H1 (cell line): ENCODE measurements at regions not wholly inside any gene's neighbourhood (a gene's known extent, or its start where the extent isn't known, plus 50 kb on each side); places are given as distances from the start of the nearest gene placed in this dataset.

ENCODE experiments used
- CTCF ChIA-PET: fragments of 300-600 bp; sonication (Branson Sonifier 250); formaldehyde crosslinking; loops from one replicate; lab custom pipeline; 2021; ENCODE audit not compliant: partially characterized antibody; lab: Charles Lee
- POLR2A ChIA-PET: fragments of 300-600 bp; sonication (Branson Sonifier 250); formaldehyde crosslinking; loops from one replicate; lab custom pipeline; 2021; ENCODE audit warnings: inconsistent platforms; ENCODE audit not compliant: partially characterized antibody; lab: Charles Lee
- DNase-seq, 2 experiments: peaks; one replicate each; pipeline versions ENCODE4 v3.0.0 to v3.0.0-alpha.2; 2010 to 2022; ENCODE audit warnings: low spot score in 2 of 2, low read depth in 1 of 2, mixed read lengths in 1 of 2
- FAIRE-seq: peaks from 2 replicates; lab custom pipeline; 2011; peaks lifted over from hg19 to GRCh38; lab: Jason Lieb, UNC
- H2AFZ ChIP-seq: 2 replicates; pipeline ENCODE4 v1.8.1; 2012; ENCODE audit warnings: low read length, inconsistent platforms
- H2AK5ac ChIP-seq: 2 replicates; pipeline ENCODE4 v1.6.1; 2013; ENCODE audit warnings: low read depth, low read length
- H2BK120ac ChIP-seq: replicated peaks from 2 replicates; pipeline ENCODE3; 2013; ENCODE audit warnings: low read depth, low read length, inconsistent platforms
- H2BK12ac ChIP-seq: 2 replicates; pipeline ENCODE4 v1.6.1; 2013; ENCODE audit warnings: low read depth, low read length
- H2BK15ac ChIP-seq: 2 replicates; pipeline ENCODE4 v1.6.1; 2013; ENCODE audit warnings: low read length
- H2BK20ac ChIP-seq: 2 replicates; pipeline ENCODE4 v1.6.1; 2013; ENCODE audit warnings: low read length
- H2BK5ac ChIP-seq: 2 replicates; pipeline ENCODE4 v1.6.1; 2013; ENCODE audit warnings: low read depth, low read length
- H3K14ac ChIP-seq: 2 replicates; pipeline ENCODE4 v1.6.1; 2013; ENCODE audit warnings: inconsistent platforms; ENCODE audit not compliant: insufficient read length
- H3K18ac ChIP-seq: 2 replicates; pipeline ENCODE4 v1.6.1; 2013; ENCODE audit warnings: low read length; ENCODE audit errors: extremely low read depth
- H3K23ac ChIP-seq: 2 replicates; pipeline ENCODE4 v1.6.1; 2013; ENCODE audit warnings: inconsistent platforms; ENCODE audit not compliant: insufficient read length
- H3K23me2 ChIP-seq: 2 replicates; pipeline ENCODE4 v1.6.1; 2013; ENCODE audit warnings: low read depth, low read length
- H3K27ac ChIP-seq: 2 replicates; pipeline ENCODE4 v1.6.1; 2011; ENCODE audit warnings: low read depth, low read length, inconsistent platforms
- H3K27me3 ChIP-seq, 4 experiments: replicated peaks in 1 of 4; 1 replicate in 1 of 4; 2 replicates in 3 of 4; pipeline versions ENCODE4 v1.6.1 to v1.8.1; 2011 to 2013; ENCODE audit warnings: low read length in 3 of 4, mild to moderate bottlenecking in 3 of 4, inconsistent platforms in 2 of 4, mixed read lengths in 2 of 4, moderate library complexity in 1 of 4; ENCODE audit not compliant: control insufficient read depth in 3 of 4, insufficient read depth in 3 of 4; ENCODE audit errors: extremely low read depth in 1 of 4
- H3K36me3 ChIP-seq, 4 experiments: 2 replicates each; pipeline versions ENCODE4 v1.6.1 to v1.8.1; 2011 to 2013; ENCODE audit warnings: mild to moderate bottlenecking in 4 of 4, low read length in 3 of 4, moderate library complexity in 2 of 4, control low read depth in 1 of 4, inconsistent platforms in 1 of 4; ENCODE audit not compliant: insufficient read depth in 4 of 4, control insufficient read depth in 2 of 4
- H3K4ac ChIP-seq: replicated peaks from 2 replicates; pipeline ENCODE3; 2013; ENCODE audit warnings: low read length, low read depth, mixed read lengths, inconsistent platforms; ENCODE audit not compliant: insufficient read length
- H3K4me1 ChIP-seq, 4 experiments: replicated peaks in 1 of 4; 1 replicate in 1 of 4; 2 replicates in 3 of 4; pipeline versions ENCODE4 v1.6.1 to v1.8.1; 2011 to 2013; ENCODE audit warnings: low read length in 3 of 4, inconsistent platforms in 2 of 4, mixed read lengths in 1 of 4; ENCODE audit not compliant: insufficient read depth in 4 of 4, control insufficient read depth in 3 of 4
- H3K4me2 ChIP-seq, 2 experiments: 2 replicates each; pipeline versions ENCODE4 v1.6.1 to v1.8.1; 2011 to 2013; ENCODE audit warnings: low read depth in 2 of 2, low read length in 2 of 2, control low read depth in 1 of 2, inconsistent platforms in 1 of 2, mild to moderate bottlenecking in 1 of 2; ENCODE audit not compliant: insufficient read depth in 1 of 2
- H3K4me3 ChIP-seq, 4 experiments: fragments of 200-600, 300-600 bp in 1 of 4; sonication (generic), shearing (Covaris generic), sonication (Bioruptor Twin) in 1 of 4; 2 replicates each; pipeline versions ENCODE4 v1.5.1 to v1.8.1; 2011 to 2016; ENCODE audit warnings: low read length in 4 of 4, low read depth in 3 of 4, control low read depth in 2 of 4, inconsistent platforms in 2 of 4, mild to moderate bottlenecking in 2 of 4, mixed read lengths in 1 of 4, moderate library complexity in 1 of 4; ENCODE audit not compliant: insufficient read depth in 2 of 4; ENCODE audit errors: extremely low read depth in 1 of 4
- H3K56ac ChIP-seq: replicated peaks from 2 replicates; pipeline ENCODE3; 2013; ENCODE audit warnings: low read depth, mild to moderate bottlenecking, mixed read lengths, low read length, inconsistent platforms; ENCODE audit not compliant: insufficient read length
- H3K79me1 ChIP-seq: 2 replicates; pipeline ENCODE4 v1.6.1; 2013; ENCODE audit warnings: low read depth, low read length, control low read depth
- H3K79me2 ChIP-seq, 2 experiments: 2 replicates each; pipeline versions ENCODE4 v1.6.1 to v1.8.1; 2012 to 2013; ENCODE audit warnings: low read length in 2 of 2, mild to moderate bottlenecking in 2 of 2, inconsistent platforms in 1 of 2; ENCODE audit not compliant: insufficient read depth in 2 of 2, control insufficient read depth in 1 of 2
- H3K9ac ChIP-seq, 4 experiments: replicated peaks in 1 of 4; 1 replicate in 1 of 4; 2 replicates in 3 of 4; pipeline versions ENCODE4 v1.6.1 to v1.8.1; 2011 to 2013; ENCODE audit warnings: low read depth in 3 of 4, low read length in 3 of 4, control low read depth in 2 of 4, mild to moderate bottlenecking in 2 of 4, moderate library complexity in 2 of 4, inconsistent platforms in 1 of 4; ENCODE audit errors: extremely low read depth in 1 of 4
- H3K9me3 ChIP-seq, 2 experiments: 2 replicates each; pipeline versions ENCODE4 v1.6.1 to v1.8.1; 2012 to 2013; ENCODE audit warnings: mild to moderate bottlenecking in 2 of 2, moderate library complexity in 2 of 2, control low read depth in 1 of 2, inconsistent platforms in 1 of 2, low read depth in 1 of 2, low read length in 1 of 2, mixed read lengths in 1 of 2; ENCODE audit not compliant: insufficient read depth in 2 of 2
- H4K20me1 ChIP-seq, 2 experiments: replicated peaks in 1 of 2; 2 replicates each; pipeline versions ENCODE3 to v1.8.1; 2011 to 2013; ENCODE audit warnings: inconsistent platforms in 2 of 2, low read length in 2 of 2, mild to moderate bottlenecking in 1 of 2; ENCODE audit not compliant: insufficient read depth in 2 of 2, control insufficient read depth in 1 of 2
- H4K5ac ChIP-seq: 2 replicates; pipeline ENCODE4 v1.6.1; 2013; ENCODE audit warnings: low read length, low read depth, mixed read lengths, inconsistent platforms; ENCODE audit not compliant: insufficient read length
- H4K8ac ChIP-seq: 2 replicates; pipeline ENCODE4 v1.8.0; 2013; ENCODE audit warnings: mild to moderate bottlenecking, moderate library complexity, low read length, inconsistent platforms; ENCODE audit not compliant: insufficient read depth; ENCODE audit errors: extremely low read depth
- H4K91ac ChIP-seq: replicated peaks from 2 replicates; pipeline ENCODE3; 2013; ENCODE audit warnings: low read length, mixed read lengths, inconsistent platforms; ENCODE audit not compliant: insufficient read length
- ATF2 ChIP-seq: IDR thresholded peaks from 2 replicates; pipeline ENCODE4 v1.6.1; 2012; ENCODE audit warnings: low read length, inconsistent platforms
- CREB1 ChIP-seq: IDR thresholded peaks from 2 replicates; pipeline ENCODE4 v1.6.1; 2012; ENCODE audit warnings: inconsistent platforms
- WGBS, 2 experiments: shearing (Covaris generic) in 1 of 2; methylation state at CpG; one replicate each; pipeline versions ENCODE4 v1.1.6 to v1.1.7; 2013 to 2015; ENCODE audit warnings: low lambda C conversion rate in 2 of 2, mixed read lengths in 2 of 2, inconsistent platforms in 1 of 2, low coverage in 1 of 2, missing lambda C conversion rate in 1 of 2; ENCODE audit not compliant: insufficient replicate concordance in 2 of 2, insufficient coverage in 1 of 2, insufficient read length in 1 of 2; ENCODE audit errors: extremely low coverage in 1 of 2, missing lambda C conversion rate in 1 of 2; 5-methylcytosine and 5-hydroxymethylcytosine counted together
- TF ChIP-seq, protein P1 (sequence below): IDR thresholded peaks from 2 replicates; pipeline ENCODE4 v1.6.1; 2012; ENCODE audit warnings: inconsistent platforms

DNA sequence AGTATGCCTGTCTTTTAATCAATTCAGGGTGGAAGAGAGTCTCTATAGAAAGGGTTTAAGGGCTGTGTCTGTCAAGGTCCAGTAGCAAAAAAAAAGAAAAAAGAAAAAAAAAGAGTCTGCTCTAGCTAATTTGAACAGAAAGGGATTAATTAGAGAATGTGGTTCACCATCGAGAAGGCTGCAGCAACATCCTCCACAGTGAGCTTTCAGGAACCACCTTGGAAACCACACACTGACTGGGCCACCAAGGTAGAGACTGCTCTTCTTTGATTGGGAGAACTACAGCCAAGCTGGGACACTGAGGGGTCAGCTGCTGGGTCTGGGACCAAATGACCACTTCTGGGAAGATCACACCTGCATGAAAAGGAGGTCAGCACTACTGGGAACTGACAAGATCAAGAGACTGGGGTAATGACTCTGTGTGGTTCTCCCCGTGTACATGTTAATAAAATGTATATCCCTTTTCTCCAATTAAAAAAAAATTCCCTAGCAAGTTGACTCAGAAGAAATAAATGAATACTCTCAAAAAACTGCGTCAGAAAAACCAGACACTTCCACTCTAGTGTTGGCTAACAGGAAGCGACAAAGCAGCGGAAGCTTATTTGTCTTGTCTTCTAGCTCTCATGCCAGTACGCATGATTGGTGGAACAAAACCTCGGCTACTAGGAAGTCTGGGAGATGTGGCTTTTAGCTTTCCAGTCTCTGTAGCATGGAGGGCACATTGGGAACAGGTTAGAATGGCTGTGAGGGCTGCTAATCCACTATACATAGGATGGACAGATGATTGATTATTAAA, 60.0 kb upstream of the IVNS1ABP start:
- ChIA-PET POLR2A (no interaction called here), CTCF (interaction anchor here (0.6 to 1.5 kb wide), 3 partner anchors 75 to 219 kb away, joined by 3 to 4 read pairs (median 3); no protein-coding TSS in a partner anchor)
- TF ChIP-seq, protein P1, sequence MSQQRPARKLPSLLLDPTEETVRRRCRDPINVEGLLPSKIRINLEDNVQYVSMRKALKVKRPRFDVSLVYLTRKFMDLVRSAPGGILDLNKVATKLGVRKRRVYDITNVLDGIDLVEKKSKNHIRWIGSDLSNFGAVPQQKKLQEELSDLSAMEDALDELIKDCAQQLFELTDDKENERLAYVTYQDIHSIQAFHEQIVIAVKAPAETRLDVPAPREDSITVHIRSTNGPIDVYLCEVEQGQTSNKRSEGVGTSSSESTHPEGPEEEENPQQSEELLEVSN, result no peak
- TF ChIP-seq ATF2 (no peak), CREB1 (no peak)
- H3K4me2 ChIP-seq, result no peak overlapping the region
- no peaks in the 10 kb centered on the region for H3K36me3 ChIP-seq
- no peak overlapping the region for H3K9ac ChIP-seq
- H3K4me3 ChIP-seq, result no peak overlapping the region
- no peaks in the 10 kb centered on the region for H3K79me2 ChIP-seq
- H4K8ac ChIP-seq, result no peak overlapping the region
- no peaks in the 10 kb centered on the region for H3K9me3 ChIP-seq
- H3K56ac ChIP-seq, result no peak overlapping the region
- no peak overlapping the region for H3K4ac ChIP-seq
- no peak overlapping the region for H3K18ac ChIP-seq
- no peak overlapping the region for H3K23ac ChIP-seq
- WGBS, 2 experiments, result 90% methylated on average over 7 of the region's 7 CpGs; no CpG with 5 or more reads in 1 of the 2 experiments
- H3K23me2 ChIP-seq, result 0 out of 2 replicates have a peak, but pooled peaks cover 2% of the 10 kb centered on the region
- H3K27ac ChIP-seq, result no peak overlapping the region
- no peak overlapping the region for H3K14ac ChIP-seq
- no peak overlapping the region for H2BK12ac ChIP-seq
- DNase-seq (no peak), FAIRE-seq (no peak)
- H4K5ac ChIP-seq, result no peak overlapping the region
- H2AK5ac ChIP-seq, result no peak overlapping the region
- no peak overlapping the region for H2AFZ ChIP-seq
- no peak overlapping the region for H2BK20ac ChIP-seq
- no peaks in the 10 kb centered on the region for H4K20me1 ChIP-seq
- peaks cover 0 to 3% (median 0%) of the 10 kb centered on the region in 4 experiments; a peak in 1 of 7 replicates for H3K4me1 ChIP-seq
- H3K79me1 ChIP-seq, result no peaks in the 10 kb centered on the region
- H2BK15ac ChIP-seq, result no peak overlapping the region
- H3K27me3 ChIP-seq, result 0 out of 7 replicates have a peak, but pooled peaks cover 0 to 2% (median under 1%) of the 10 kb centered on the region in 4 experiments
- H2BK5ac ChIP-seq, result no peak overlapping the region
- no peak overlapping the region for H4K91ac ChIP-seq
- no peak overlapping the region for H2BK120ac ChIP-seq
